CD4-positive, alpha-beta T cell treated with Interleukin-4 for 1 hour (primary cell): ENCODE measurements at regions not wholly inside any gene's neighbourhood (a gene's known extent, or its start where the extent isn't known, plus 50 kb on each side); places are given as distances from the start of the nearest gene placed in this dataset.

ENCODE experiments used
- DNase-seq, 2 donors: peaks; one replicate each; pipeline ENCODE4 v3.0.0-alpha.2; 2020 to 2022

DNA sequence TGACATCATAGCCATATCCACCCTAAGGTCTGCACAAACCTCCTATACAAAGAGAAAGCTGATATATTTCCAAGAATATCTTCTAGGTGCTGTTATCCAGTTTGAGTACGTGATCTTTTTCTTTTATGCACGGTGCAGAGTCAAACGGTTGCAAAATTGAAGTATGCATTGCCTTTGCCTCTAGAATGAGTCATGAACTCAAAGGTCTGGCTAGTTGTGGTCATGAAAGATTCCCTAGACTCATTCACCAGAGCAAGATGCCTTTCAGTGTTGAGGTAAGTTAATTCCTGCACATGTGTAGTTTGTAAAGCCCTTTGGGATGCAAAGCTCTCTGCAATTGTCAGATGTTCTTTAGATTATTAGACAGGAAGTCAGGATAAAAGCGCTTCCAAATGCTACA is 704.4 kb downstream of the PCDH19 start:
- no peak for DNase-seq

DNA sequence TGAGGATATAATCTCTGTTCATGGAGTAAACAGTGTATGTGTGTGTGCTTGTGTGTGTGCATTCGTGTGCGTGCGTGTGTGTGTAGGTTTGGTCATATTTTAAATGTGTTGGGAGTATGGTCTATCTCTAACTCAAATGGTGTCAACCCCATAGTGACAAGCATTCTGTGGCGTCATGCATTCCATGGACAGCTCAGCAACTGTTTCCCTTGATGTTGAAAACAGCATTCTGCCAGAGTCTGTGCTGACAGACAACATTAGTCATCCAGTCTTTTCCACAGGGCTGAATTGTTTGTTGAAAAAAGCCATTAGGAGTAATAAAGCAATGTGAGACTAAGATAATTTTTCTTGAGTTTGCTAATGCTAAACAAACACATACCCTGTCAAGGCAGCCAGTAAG is 706.6 kb downstream of the PCDH19 start:
- no peak for DNase-seq

DNA sequence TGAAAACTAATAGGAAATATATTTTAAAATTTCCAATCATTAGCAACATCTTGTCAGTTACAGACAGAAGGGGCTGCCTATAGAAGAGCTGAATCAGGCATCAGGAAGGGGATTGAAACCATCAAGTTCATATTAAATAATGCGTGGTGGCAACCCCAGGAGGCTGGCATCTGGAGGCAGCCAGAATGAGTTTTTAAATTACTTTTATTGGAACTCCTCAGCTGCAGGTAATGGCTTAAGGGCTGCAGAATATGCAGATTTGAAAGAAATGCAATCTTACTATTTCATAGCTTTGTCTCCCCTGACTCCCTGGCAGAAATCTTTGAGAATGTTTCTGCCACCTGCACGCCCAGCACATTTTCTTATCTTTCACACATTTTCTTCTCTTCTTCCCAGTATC is 711.6 kb downstream of the PCDH19 start:
- no peak for DNase-seq

- no peak for DNase-seq
Measured at GRCh38 chrX:99663136-99663535, 746.9 kb downstream of the PCDH19 start.

- no peak for DNase-seq
Measured at GRCh38 chrX:99654188-99654587, 755.9 kb downstream of the PCDH19 start.

DNA sequence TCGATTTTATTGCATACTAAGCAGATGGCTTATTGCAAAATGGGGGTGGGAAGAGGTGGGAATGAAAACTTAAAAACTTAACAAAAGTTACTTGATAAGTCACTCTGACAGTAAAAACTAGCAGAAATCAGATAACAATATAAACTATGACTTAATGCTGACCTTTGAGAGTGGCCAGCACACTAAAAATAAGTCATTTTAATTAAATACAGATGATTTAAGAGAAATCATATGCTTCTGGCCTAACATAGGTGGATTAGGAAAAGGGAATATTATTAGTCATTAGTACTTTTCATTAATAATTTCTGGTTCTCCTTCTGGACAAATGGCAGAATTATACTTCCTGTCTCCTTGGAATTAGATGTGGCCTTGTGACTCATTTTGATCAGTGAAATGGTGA is 756.7 kb downstream of the PCDH19 start:
- DNase-seq = no peak

DNA sequence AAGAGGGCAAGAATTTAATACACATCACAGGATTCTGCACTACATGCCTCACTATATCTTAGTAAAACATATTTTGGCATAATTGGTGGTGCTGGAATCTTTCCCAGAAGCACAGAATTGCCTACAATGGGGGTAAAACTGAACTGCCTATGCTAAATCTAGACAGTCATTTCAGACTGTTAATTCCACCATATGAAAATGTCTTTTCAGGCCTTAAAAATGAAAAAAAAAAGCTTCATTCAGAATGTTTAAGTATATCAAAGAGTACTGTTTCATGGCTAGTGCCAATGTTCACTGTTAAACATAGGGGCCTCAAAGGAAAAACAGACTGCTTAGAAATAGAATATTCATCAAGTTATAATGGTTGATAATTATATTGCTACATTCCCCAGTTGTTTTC is 797.0 kb downstream of the PCDH19 start:
- DNase-seq = no peak

GRCh38 chrX:99603091-99603814 is 806.8 kb downstream of the PCDH19 start:
- no peak for DNase-seq

GRCh38 chrX:99602107-99602506 is 808.0 kb downstream of the PCDH19 start:
- no peak for DNase-seq

- no peak for DNase-seq
Measured at GRCh38 chrX:99588936-99589335, 821.1 kb downstream of the PCDH19 start.

GRCh38 chrX:99572711-99573110 is 837.4 kb downstream of the PCDH19 start:
- no peak for DNase-seq

DNA sequence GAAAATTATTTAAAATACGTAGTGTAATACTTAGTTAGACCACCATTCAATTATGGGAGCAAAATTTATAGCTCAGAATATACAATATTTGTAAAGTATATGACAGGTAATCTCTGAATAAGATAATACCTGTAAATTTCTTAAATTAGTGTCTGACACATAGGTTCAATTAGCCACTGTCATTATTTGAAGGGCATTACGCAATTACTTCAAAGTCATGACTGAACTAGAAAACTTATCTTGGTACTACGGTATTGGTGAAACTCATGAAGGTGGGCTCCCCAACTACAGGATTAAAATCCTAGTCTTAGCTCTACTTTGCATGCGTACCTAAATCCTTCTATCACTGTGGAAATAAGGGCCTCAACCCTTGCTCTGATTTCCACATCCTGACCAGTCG is 860.7 kb downstream of the PCDH19 start:
- no peak for DNase-seq

DNA sequence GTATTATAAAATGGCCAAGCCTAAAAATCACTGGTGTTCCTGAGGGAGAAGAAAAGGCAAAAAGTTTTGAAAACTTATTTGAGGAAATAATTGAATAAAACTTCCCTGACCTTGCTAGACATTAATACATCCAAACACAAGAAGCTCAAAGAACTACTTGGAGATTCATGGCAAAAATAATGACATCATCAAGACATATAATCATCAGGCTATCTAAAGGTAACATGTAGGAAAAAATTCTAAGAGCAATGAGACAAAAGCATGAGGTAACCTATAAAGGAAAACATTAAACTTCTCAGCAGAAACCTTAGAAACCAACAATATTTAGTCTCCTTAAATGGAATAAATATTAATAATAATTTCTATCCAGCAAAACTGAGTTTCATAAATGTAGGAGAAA is 887.6 kb downstream of the PCDH19 start:
- no peak for DNase-seq

- DNase-seq = no peak
Measured at GRCh38 chrX:99507768-99508167, 902.3 kb downstream of the PCDH19 start.

GRCh38 chrX:99495453-99495852 is 914.6 kb downstream of the PCDH19 start:
- no peak for DNase-seq

DNA sequence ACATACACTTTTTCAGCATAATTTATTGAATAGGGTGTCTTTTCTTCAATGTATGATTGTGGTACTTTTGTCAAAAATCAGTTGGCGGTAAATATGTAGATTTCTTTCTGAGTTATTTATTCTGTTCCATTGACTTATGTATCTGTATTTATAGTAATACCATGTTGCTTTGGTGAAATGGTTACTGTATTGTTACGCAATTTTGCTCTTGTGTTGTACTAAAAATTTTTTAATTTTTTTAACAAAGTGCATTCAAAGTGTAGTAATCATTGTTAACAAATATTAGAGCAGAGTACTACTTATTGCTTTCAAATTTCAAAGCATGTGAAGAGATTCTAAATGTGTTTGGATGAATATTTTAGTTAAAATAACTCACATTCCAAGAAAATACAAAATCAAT is 915.4 kb downstream of the PCDH19 start:
- DNase-seq = no peak

DNA sequence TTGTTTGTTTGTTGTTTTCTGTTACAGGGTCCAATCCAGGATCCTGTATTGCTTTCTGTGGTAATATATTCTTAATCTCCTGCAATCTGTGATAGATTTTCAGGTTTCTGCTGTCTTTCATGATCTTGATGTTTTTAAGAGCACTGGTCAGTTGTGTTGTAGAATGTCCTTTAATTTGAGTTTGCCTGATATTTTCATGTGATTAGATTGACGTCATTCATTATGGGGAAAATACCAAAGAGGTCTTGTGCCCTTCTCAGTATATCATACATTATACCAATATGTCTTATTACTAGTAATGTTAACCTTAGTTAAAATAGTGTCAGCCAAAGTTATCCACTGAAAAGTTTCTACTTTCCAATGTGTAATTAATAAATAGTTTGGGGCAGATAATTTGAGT is 929.3 kb downstream of the PCDH19 start:
- DNase-seq = no peak

- DNase-seq = no peak
Measured at GRCh38 chrX:99469439-99469838, 940.6 kb downstream of the PCDH19 start.

DNA sequence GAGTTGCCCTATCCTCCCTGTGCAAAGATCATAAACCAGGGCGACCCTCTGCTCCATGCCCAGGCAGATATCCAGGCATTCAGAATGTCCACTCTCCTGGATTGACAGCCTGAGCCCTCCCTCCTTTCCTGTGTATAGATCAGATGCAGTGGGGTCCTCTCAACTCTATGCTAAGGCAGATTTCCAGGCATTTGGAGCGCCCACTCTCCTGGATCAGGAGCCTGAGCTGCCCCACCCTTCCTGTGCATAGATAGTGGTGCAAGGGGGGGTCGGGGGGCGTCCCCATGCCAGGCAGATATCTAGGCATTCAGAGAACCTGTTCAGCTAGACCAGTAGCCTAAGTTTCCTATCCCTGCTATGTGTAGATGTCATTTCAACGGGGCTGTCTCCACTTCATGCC is 941.1 kb downstream of the PCDH19 start:
- DNase-seq = no peak

GRCh38 chrX:99461223-99461622 is 948.9 kb downstream of the PCDH19 start:
- DNase-seq = no peak

DNA sequence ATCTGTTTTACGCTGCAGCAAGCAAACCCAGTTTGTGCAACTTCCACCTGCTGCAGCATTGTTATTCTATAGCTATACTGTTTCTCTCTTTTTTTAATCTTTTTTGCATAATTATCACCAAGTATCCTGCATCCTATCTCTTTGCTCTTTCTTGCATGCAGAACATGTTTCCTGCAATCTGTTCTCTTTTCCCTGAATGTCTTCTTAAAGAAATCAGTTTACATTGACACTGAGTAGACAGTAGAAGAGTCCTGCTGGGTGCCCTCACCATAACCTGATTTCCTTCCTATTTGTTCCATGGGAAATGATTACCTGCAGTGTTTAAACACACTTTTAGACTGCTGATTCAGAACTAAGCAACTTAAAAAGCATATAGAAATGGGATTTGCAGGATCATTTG is 964.7 kb downstream of the PCDH19 start:
- no peak for DNase-seq

DNA sequence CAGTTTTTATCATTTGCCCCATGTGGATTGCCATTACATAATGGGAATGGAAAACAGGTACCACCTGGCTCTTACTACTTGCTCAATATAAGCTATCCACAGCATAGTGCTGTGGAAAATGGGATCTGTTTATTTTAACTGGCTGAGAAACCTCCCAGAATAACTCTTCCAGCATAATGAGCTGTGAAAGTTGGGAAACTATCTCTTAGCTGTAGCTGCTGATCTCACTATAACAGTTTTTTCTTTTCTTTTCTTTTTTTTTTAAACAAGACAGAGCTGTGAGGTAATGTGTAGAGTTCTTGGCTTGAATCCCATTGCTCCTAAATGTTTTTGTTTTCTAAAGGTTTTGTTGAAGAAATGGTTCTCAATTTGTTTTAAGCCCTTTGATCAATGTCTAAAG is 988.3 kb downstream of the PCDH19 start:
- DNase-seq = no peak

- DNase-seq = no peak
Measured at GRCh38 chrX:99415470-99415869, 994.6 kb downstream of the PCDH19 start.

GRCh38 chrX:99413317-99413716 is 996.8 kb downstream of the PCDH19 start:
- no peak for DNase-seq

DNA sequence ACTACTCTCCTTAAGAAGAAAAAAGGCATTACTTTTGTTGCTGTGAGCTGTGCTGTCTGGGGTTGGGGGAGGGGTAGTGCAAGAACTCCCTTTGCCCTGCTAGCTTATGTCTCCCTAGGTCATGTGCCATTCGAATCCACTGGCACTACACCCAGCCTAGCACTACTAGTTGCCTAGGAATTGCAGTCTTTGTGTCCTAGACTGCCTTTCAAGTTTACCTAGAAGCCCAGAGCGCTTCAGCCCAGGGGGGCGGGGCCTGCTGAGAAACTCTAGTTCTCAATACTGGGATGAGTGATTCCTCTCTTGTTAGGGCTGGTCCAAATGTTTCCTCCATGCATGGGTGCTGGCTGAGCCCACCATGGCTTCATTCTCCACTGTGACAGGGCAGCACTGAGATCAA is 1011.5 kb downstream of the PCDH19 start:
- no peak for DNase-seq

DNA sequence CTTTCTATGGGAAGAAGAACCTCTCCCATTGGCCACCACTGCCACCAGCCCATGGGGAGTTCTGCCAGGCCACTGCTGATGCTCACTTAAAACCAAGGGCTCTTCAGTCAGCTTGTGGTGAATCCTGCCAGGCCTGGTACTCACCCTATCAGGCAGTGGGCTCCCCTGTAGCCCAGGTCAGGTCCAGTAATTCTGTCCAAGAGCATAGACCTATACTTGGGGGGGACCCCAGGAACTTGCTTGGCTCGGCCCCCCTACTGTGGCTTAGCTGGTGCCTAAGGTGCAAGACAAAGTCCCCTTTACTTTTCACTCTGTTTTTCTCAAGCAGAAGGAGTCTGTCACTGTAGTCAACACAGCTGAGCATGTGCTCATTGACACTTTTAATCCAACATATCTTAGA is 1012.2 kb downstream of the PCDH19 start:
- no peak for DNase-seq
